Kidney epithelial cell (primary cell): ENCODE measurements at regions not wholly inside any gene's neighbourhood (a gene's known extent, or its start where the extent isn't known, plus 50 kb on each side); places are given as distances from the start of the nearest gene placed in this dataset.
"Not testable (repeated sequence)": the region's sequence is repeated elsewhere in the genome, so short reads cannot be mapped to it uniquely, and the experiment has no call there.

Experiments used
- DNase-seq: peaks from one replicate; pipeline ENCODE4 v3.0.0-alpha.2; 2010; ENCODE audit warnings: low read depth
- H3K27me3 ChIP-seq: 2 replicates; pipeline ENCODE4 v1.6.0; 2011; ENCODE audit warnings: low read length; ENCODE audit not compliant: control insufficient read depth, insufficient read depth
- H3K36me3 ChIP-seq: 2 replicates; pipeline ENCODE4 v1.5.1; 2011; ENCODE audit warnings: low read length; ENCODE audit not compliant: control insufficient read depth, insufficient read depth
- H3K4me3 ChIP-seq: 2 replicates; pipeline ENCODE4 v1.5.1; 2011; ENCODE audit warnings: low read depth, mild to moderate bottlenecking, control low read depth, low read length
- TF ChIP-seq, protein P1 (sequence below): IDR thresholded peaks from 2 replicates; pipeline ENCODE4 v1.5.1; 2011; ENCODE audit warnings: mild to moderate bottlenecking, moderate library complexity, low read length, control low read depth, inconsistent platforms; ENCODE audit not compliant: insufficient read depth, poor library complexity, severe bottlenecking

DNA sequence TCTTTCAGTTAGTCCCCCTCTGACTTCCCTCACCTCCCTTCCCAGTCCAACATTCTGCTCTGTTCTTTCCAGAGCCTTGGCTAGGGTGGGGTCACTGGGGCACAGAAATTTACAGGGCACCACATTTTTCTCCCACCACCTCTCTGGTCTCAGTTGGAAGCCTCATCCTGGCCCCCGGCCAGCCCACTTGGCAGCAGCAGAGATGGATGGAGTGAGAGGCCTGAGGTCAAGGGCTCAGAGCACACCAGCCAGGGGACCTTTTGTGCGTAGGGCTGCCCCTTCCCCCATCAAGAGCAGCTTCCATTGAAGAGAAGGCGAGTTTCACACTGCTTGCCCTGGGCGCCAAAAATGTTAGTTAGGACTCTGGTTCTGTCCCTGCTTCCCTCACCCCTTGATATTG lies 230.9 kb downstream of the SOX3 start:
- DNase-seq: no peak
- TF ChIP-seq, protein P1, sequence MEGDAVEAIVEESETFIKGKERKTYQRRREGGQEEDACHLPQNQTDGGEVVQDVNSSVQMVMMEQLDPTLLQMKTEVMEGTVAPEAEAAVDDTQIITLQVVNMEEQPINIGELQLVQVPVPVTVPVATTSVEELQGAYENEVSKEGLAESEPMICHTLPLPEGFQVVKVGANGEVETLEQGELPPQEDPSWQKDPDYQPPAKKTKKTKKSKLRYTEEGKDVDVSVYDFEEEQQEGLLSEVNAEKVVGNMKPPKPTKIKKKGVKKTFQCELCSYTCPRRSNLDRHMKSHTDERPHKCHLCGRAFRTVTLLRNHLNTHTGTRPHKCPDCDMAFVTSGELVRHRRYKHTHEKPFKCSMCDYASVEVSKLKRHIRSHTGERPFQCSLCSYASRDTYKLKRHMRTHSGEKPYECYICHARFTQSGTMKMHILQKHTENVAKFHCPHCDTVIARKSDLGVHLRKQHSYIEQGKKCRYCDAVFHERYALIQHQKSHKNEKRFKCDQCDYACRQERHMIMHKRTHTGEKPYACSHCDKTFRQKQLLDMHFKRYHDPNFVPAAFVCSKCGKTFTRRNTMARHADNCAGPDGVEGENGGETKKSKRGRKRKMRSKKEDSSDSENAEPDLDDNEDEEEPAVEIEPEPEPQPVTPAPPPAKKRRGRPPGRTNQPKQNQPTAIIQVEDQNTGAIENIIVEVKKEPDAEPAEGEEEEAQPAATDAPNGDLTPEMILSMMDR: no peak
- Histone ChIP-seq H3K27me3 (no peaks in the 10 kb centered on the region), H3K4me3 (no peak overlapping the region), H3K36me3 (no peaks in the 10 kb centered on the region)

DNA sequence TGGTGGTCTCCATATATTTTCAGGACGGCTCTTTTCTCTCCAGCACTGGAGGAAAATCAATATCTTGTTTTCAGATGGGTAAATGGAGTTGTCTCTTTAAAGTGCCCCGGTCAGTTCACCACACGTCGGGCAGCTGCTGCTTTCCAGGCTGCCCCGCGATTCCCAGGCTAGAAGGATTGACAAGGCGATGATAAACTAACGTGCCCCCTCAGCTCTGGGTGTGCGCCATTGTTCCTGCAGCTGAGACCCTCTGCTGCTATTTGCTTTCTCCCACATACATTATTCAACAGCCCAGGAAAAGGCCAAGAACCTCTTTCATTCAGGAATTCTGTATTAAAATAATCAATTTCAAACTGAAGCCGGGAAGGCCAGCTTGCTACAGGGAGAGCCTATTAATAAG lies 254.5 kb downstream of the SOX3 start:
- DNase-seq: no peak
- TF ChIP-seq, protein P1: no peak
- H3K36me3 ChIP-seq: no peaks in the 10 kb centered on the region
- no peaks in the 10 kb centered on the region for H3K27me3 ChIP-seq
- no peak overlapping the region for H3K4me3 ChIP-seq

DNA sequence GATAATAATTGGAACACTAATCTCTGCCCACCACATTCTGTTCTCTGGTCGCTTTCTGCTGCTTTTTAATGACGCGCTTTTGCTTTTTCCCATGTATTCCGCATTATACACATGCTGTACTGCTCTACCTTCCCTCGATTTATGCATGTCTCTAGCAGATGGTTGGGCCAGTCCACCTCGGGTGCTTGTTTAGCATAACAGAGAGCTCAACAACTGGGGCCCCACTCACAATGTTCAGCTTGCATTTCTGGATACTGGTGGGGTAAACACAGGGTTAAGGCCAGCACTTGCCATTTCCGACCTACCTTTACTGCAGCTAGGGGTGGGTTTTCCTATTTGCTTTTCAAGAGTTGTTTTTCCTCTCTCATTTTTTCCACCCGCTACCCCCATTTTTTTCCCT lies 255.8 kb downstream of the SOX3 start:
- Histone ChIP-seq H3K4me3 (no peak overlapping the region), H3K27me3 (no peaks in the 10 kb centered on the region), H3K36me3 (no peaks in the 10 kb centered on the region)
- no peak for DNase-seq
- TF ChIP-seq, protein P1: no peak

DNA sequence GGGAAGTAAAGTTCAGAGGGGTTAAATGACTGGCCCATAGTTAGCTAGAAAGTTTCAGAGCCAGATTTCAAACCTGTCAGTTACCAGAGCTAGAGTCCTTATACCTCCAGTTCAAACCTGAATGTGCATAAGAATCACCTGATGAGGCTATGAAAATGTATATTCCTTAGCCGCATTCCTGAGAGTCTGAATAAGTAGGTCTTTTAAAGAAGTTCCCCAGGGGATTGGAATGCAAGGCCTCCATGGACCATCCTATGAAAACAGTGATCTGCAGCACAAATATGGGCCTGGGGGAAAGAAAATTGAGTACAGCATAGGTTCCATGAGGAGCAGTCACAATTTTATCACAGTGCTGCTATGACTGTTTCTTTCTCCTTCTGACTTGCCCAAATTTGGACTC lies 263.9 kb upstream of the CXorf66 start:
- H3K36me3 ChIP-seq: no peaks in the 10 kb centered on the region
- no peak for DNase-seq
- no peaks in the 10 kb centered on the region for H3K27me3 ChIP-seq
- TF ChIP-seq, protein P1: no peak
- H3K4me3 ChIP-seq: no peak overlapping the region

DNA sequence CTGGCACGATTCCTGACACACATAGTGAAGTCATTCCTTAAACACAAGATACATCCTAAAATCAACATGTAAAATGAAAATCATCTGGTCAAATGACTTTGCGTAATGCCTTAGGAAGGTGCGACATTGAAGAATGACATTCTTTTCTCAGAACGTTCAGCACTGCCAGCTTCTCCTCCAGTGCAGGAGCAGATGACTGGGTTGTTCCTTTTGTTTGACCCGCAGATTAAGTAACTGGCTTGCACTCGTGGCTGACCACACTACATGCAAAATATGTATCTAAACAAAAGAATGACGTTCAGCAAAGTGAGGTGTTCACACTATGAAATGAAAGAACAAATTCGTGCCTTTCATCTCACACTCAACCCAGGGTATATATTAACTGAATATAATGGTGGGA lies 260.7 kb upstream of the CXorf66 start:
- not testable (repeated sequence) for H3K36me3 ChIP-seq, H3K4me3 ChIP-seq, H3K27me3 ChIP-seq, DNase-seq

DNA sequence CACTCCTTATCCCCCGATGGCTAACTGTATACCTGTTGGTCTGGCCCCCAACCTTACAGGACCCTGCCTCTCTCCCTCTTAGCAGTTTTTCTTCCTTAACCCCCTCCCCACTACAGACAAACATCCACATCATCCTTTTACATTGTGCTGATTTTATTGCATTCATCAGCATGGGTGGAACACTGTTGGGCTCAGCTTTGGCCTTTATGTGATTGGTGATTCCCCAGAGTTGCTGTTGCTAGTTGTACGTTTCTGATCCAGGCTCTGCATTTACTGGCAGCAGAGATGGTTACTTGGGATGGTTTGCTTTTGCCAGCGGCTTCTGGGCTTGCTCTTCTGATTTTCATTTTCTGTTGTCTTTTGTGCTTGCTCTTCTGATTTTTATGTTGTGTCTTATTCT lies 250.6 kb upstream of the CXorf66 start:
- H3K27me3 ChIP-seq, H3K4me3 ChIP-seq, DNase-seq, H3K36me3 ChIP-seq: not testable (repeated sequence)

DNA sequence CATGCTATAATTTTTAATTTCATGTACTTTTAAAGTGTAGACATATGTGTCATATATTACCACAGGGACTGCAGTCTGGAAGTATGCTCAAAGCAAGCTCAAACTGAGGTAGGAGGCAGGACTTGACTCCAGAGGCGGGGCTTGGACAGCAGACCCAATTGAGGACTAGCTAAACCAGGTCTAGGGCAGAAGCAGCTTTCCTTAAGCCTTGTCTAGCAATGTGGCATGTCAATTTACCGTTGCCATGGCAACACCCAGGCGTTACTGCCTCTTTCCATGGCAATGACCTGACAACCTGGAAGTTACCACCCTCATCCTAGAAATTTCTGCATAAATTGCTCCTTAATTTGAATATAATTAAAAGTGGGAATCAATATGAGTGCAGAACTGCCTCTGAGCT lies 249.2 kb upstream of the CXorf66 start:
- not testable (repeated sequence) for H3K36me3 ChIP-seq, DNase-seq, H3K27me3 ChIP-seq, H3K4me3 ChIP-seq

DNA sequence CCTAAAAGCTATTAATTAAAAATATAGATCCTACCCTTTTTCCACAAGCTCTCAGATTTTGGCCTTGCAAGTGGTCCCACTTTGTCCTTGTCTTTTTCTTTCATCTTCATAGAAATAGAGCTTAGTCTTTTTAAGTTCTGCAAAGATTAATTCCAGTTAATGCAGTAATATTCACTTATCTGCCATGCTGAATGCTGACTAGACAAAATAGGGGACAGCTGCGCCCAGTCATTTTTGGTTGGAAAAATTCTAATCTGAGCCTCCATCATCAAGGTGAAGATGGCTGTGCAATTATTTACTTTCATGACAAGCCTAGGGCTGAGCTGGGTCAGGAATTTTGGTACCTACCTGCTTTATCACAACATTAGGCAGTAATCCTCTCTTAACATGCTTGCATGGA lies 241.3 kb upstream of the CXorf66 start:
- TF ChIP-seq, protein P1: no peak
- no peaks in the 10 kb centered on the region for H3K27me3 ChIP-seq

More for the DNA sequence above, 241.3 kb upstream of the CXorf66 start:
- Histone ChIP-seq H3K4me3 (no peak overlapping the region), H3K36me3 (no peaks in the 10 kb centered on the region)
- no peak for DNase-seq
